ENCODE measurements at regions not wholly inside any gene's neighbourhood (a gene's known extent, or its start where the extent isn't known, plus 50 kb on each side); places are given as distances from the start of the nearest gene placed in this dataset.

- no peak for DNase-seq (ENCODE audit: low spot score)
Measured at GRCh38 chr18:61080954-61081528, 252.2 kb upstream of the CDH20 start.

GRCh38 chr18:61082976-61083630 lies 250.1 kb upstream of the CDH20 start:
- DNase-seq (ENCODE audit: low spot score), result no peak

- DNase-seq (ENCODE audit: low spot score), result no peak
Measured at GRCh38 chr18:61085036-61085435, 248.2 kb upstream of the CDH20 start.

- DNase-seq (ENCODE audit: low spot score), result peak; percentile 8
Measured at GRCh38 chr18:61085761-61086160, 247.5 kb upstream of the CDH20 start.

- DNase-seq (ENCODE audit: low spot score), result no peak
Measured at GRCh38 chr18:61086657-61087056, 246.6 kb upstream of the CDH20 start.

GRCh38 chr18:61091379-61091778 lies 241.9 kb upstream of the CDH20 start:
- DNase-seq (ENCODE audit: low spot score), result no peak

- no peak for DNase-seq (ENCODE audit: low spot score)
Measured at GRCh38 chr18:61093965-61094364, 239.3 kb upstream of the CDH20 start.

GRCh38 chr18:61096226-61096625 lies 237.0 kb upstream of the CDH20 start:
- no peak for DNase-seq (ENCODE audit: low spot score)

GRCh38 chr18:61107113-61107512 lies 226.1 kb upstream of the CDH20 start:
- DNase-seq (ENCODE audit: low spot score), result no peak

- DNase-seq (ENCODE audit: low spot score), result no peak
Measured at GRCh38 chr18:61108706-61109105, 224.5 kb upstream of the CDH20 start.

- DNase-seq (ENCODE audit: low spot score), result no peak
Measured at GRCh38 chr18:61123309-61123708, 209.9 kb upstream of the CDH20 start.

- DNase-seq (ENCODE audit: low spot score), result no peak
Measured at GRCh38 chr18:61127714-61128467, 205.3 kb upstream of the CDH20 start.

- DNase-seq (ENCODE audit: low spot score), result no peak
Measured at GRCh38 chr18:61129001-61129400, 204.2 kb upstream of the CDH20 start.

GRCh38 chr18:61132031-61132430 lies 201.2 kb upstream of the CDH20 start:
- DNase-seq (ENCODE audit: low spot score), result no peak

- DNase-seq (ENCODE audit: low spot score), result no peak
Measured at GRCh38 chr18:61133783-61134182, 199.4 kb upstream of the CDH20 start.

- no peak for DNase-seq (ENCODE audit: low spot score)
Measured at GRCh38 chr18:61136711-61137251, 196.4 kb upstream of the CDH20 start.

GRCh38 chr18:61141691-61142090 lies 191.5 kb upstream of the CDH20 start:
- DNase-seq (ENCODE audit: low spot score), result no peak

GRCh38 chr18:61148322-61148721 lies 184.9 kb upstream of the CDH20 start:
- no peak for DNase-seq (ENCODE audit: low spot score)

- no peak for DNase-seq (ENCODE audit: low spot score)
Measured at GRCh38 chr18:61149786-61150185, 183.4 kb upstream of the CDH20 start.

- DNase-seq (ENCODE audit: low spot score), result no peak
Measured at GRCh38 chr18:61153571-61153970, 179.7 kb upstream of the CDH20 start.

GRCh38 chr18:61154866-61155265 lies 178.4 kb upstream of the CDH20 start:
- no peak for DNase-seq (ENCODE audit: low spot score)

GRCh38 chr18:61155586-61155985 lies 177.6 kb upstream of the CDH20 start:
- peak; percentile 50 for DNase-seq (ENCODE audit: low spot score)

GRCh38 chr18:61157451-61157850 lies 175.8 kb upstream of the CDH20 start:
- DNase-seq (ENCODE audit: low spot score), result no peak

Data from umbilical cord (tissue), 1 donor.